Neural crest cell (in vitro differentiated cells): ENCODE measurements at regions not wholly inside any gene's neighbourhood (a gene's known extent, or its start where the extent isn't known, plus 50 kb on each side); places are given as distances from the start of the nearest gene placed in this dataset.

Source experiments
- DNase-seq: peaks from one replicate; pipeline ENCODE4 v3.0.0; 2021; ENCODE audit warnings: low read depth, mixed read lengths, low spot score
- H3K27ac Mint-ChIP-seq: one replicate; pipeline ENCODE4 v1.8.0; 2021; ENCODE audit warnings: mild to moderate bottlenecking, mixed read lengths; ENCODE audit not compliant: unreplicated experiment
- H3K27me3 Mint-ChIP-seq: 2 replicates; pipeline ENCODE4 v1.8.0; 2021; ENCODE audit warnings: low read depth, mild to moderate bottlenecking, mixed read lengths
- H3K36me3 Mint-ChIP-seq: 2 replicates; pipeline ENCODE4 v1.8.0; 2021; ENCODE audit warnings: low read depth, mild to moderate bottlenecking, mixed read lengths
- H3K4me1 Mint-ChIP-seq: 2 replicates; pipeline ENCODE4 v1.8.0; 2021; ENCODE audit warnings: mixed read lengths
- H3K4me3 Mint-ChIP-seq: one replicate; pipeline ENCODE4 v1.8.0; 2021; ENCODE audit warnings: mild to moderate bottlenecking, mixed read lengths
- H3K9me3 Mint-ChIP-seq: 2 replicates; pipeline ENCODE4 v1.8.0; 2021; ENCODE audit warnings: mixed read lengths
- TF ChIP-seq, protein P1 (sequence below): fragments of 200-600 bp; sonication (generic); conservative IDR thresholded peaks from 2 replicates; pipeline ENCODE4 v1.5.0; 2021; ENCODE audit warnings: antibody characterized with exemption, mild to moderate bottlenecking

DNA sequence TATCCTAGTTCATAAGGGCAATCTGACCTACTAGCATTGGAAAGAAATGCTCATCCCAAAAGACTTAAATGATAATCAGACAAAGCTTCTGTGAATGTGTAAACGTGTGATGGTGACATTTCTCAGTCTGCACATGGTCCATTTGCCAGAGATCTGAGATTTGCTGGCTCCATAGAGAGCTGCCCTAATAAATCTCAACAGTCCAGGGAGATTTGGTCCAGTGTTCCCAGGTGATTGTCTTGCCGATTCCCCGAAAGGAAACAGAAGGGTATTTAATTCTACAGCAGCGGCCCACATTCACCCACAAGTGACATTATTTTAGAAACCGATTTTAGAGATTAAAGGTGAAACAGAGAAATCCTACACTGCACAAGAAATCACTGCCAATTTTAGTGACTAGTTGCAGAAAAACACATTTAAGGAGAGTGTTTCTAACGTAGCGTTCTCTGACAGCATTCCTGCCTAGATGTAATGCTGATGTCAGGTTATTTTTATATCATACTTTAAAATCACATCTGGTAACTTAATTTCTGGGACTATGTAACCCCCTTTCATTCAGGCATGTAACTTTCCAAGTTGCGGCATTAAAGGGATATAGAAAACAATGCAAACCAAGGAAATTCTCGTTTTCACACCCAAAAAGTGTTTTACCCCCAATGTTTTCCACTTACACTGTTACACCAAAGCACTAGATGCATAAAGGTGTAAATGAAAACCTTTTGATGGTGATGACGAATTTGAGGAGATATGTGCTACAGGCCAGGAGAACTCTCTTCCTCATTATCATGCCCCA is 231.9 kb upstream of the FN1 start:
- Mint-ChIP-seq H3K9me3 (peaks cover 6% of the 10 kb centered on the region), H3K4me3 (no peak overlapping the region), H3K4me1 (peaks cover 14% of the 10 kb centered on the region), H3K27ac (no peak overlapping the region), H3K27me3 (no peaks in the 10 kb centered on the region), H3K36me3 (peaks cover 5% of the 10 kb centered on the region)
- TF ChIP-seq, protein P1, sequence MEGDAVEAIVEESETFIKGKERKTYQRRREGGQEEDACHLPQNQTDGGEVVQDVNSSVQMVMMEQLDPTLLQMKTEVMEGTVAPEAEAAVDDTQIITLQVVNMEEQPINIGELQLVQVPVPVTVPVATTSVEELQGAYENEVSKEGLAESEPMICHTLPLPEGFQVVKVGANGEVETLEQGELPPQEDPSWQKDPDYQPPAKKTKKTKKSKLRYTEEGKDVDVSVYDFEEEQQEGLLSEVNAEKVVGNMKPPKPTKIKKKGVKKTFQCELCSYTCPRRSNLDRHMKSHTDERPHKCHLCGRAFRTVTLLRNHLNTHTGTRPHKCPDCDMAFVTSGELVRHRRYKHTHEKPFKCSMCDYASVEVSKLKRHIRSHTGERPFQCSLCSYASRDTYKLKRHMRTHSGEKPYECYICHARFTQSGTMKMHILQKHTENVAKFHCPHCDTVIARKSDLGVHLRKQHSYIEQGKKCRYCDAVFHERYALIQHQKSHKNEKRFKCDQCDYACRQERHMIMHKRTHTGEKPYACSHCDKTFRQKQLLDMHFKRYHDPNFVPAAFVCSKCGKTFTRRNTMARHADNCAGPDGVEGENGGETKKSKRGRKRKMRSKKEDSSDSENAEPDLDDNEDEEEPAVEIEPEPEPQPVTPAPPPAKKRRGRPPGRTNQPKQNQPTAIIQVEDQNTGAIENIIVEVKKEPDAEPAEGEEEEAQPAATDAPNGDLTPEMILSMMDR, result no peak
- DNase-seq, result no peak

DNA sequence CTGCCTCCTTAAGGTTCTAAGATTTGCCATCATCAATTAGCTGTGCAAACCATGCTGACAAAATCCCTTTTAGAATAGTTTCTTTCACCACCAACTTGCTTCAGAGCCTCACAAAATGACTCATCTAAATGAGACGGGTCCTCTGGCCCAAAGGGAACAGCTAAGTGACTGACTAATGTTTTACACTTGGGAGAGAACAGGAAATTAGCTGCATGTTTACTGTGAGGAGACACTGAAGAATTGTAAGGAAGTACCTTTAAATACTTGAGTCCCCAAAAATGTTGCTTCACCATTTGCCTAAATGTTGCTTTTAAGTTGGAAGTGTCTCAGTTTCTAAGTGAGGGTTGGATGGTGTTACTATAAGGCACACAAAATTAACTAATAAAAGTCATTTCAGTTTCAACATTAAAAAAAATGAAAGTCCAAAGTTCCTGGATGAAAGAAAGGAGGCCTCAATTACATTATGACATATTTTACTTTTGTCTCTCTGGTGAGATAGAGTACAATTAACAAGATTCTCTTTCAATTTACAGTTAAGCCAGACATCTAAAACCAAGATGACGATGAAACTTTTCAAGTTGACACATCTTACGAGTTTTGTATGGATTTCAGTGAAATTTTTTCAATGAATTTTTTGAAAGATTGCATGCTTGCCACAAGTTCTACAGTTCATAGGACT is 229.1 kb upstream of the FN1 start:
- no peak for DNase-seq
- peaks cover 2% of the 10 kb centered on the region for H3K36me3 Mint-ChIP-seq
- H3K27me3 Mint-ChIP-seq, result no peaks in the 10 kb centered on the region
- TF ChIP-seq, protein P1, result no peak
- H3K27ac Mint-ChIP-seq, result no peak overlapping the region
- peaks cover 14% of the 10 kb centered on the region for H3K4me1 Mint-ChIP-seq
- H3K4me3 Mint-ChIP-seq, result no peak overlapping the region
- H3K9me3 Mint-ChIP-seq, result no peaks in the 10 kb centered on the region

DNA sequence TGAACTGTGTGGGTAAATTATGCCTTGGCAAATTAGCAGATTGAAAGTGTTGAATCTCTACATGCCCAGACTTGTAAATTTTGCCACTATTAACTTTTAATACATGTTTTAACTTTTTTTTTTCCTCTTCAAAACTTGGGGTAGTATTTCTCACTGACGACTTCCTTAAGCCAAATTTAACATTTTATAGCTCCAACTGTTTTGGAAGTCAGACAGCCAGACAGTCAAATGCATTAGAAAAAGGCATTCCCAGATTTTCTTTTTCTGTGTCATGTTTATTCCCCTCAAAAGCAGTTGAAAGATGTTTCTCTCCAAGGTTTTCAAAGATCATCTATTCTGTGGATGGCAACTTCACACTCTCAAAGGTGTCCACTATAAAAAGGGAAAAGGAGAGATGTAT is 226.8 kb upstream of the FN1 start:
- Mint-ChIP-seq H3K36me3 (peaks cover 2% of the 10 kb centered on the region), H3K9me3 (no peaks in the 10 kb centered on the region), H3K4me1 (peaks cover 14% of the 10 kb centered on the region), H3K4me3 (no peak overlapping the region), H3K27ac (no peak overlapping the region), H3K27me3 (no peaks in the 10 kb centered on the region)
- TF ChIP-seq, protein P1, result no peak
- no peak for DNase-seq

DNA sequence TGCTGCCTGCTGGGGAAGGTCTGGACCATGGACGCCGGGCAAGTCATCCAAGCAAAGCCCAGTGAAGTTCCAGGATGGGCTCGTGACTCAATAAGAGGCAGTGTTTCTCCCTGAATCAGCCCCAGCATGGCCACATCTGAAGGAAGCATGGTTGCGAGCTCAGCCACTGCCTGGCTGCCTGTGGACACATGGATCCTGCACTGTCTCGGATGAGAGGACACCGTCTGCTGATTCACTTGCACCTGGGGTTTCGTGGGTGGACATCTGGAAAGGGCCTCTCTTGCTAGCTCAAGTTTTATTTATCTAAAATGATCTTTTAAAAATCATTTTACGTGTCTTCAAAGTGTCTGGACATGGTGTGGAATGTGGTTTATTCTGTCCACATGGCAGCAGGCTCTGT is 224.8 kb upstream of the FN1 start:
- Mint-ChIP-seq H3K4me3 (no peak overlapping the region), H3K9me3 (no peaks in the 10 kb centered on the region), H3K4me1 (peaks cover 5% of the 10 kb centered on the region), H3K36me3 (no peaks in the 10 kb centered on the region), H3K27ac (no peak overlapping the region), H3K27me3 (no peaks in the 10 kb centered on the region)
- TF ChIP-seq, protein P1, result no peak
- no peak for DNase-seq

DNA sequence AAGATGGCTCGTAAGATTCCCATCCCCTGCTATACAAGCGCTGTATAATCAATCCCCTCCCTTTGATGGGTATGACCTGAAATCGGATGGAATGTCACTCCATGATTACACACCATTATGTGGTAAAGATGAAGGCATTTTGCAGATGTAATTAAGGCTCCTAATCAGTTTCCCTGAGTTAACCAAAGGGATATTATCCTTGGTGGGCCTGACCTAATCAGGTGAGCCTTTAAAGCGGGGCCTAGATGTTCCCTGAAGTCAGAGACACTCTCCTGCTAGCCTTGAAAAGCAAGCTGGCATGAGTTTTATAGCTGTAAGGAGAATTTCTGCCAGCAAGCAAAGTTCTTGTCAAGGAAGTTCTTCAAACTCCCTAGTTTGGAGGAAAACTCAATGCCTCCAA is 223.8 kb upstream of the FN1 start:
- Mint-ChIP-seq H3K36me3 (no peaks in the 10 kb centered on the region), H3K27me3 (no peaks in the 10 kb centered on the region), H3K27ac (no peak overlapping the region), H3K4me3 (no peak overlapping the region), H3K4me1 (peaks cover under 1% of the 10 kb centered on the region), H3K9me3 (no peaks in the 10 kb centered on the region)
- no peak for DNase-seq
- TF ChIP-seq, protein P1, result no peak
